Fibroblast of mammary gland (primary cell): ENCODE measurements at regions not wholly inside any gene's neighbourhood (a gene's known extent, or its start where the extent isn't known, plus 50 kb on each side); places are given as distances from the start of the nearest gene placed in this dataset.

Experiments
- DNase-seq: peaks from one replicate; pipeline ENCODE4 v3.0.0-alpha.2; 2010; ENCODE audit warnings: low read depth
- H3K4me3 ChIP-seq: 2 replicates; pipeline ENCODE4 v1.5.1; 2011; ENCODE audit warnings: low read depth, mild to moderate bottlenecking, low read length, moderate library complexity; ENCODE audit not compliant: control insufficient read depth
- CTCF ChIP-seq: conservative IDR thresholded peaks from 2 replicates; pipeline ENCODE4 v1.5.1; 2011; ENCODE audit warnings: low read depth, low read length, inconsistent platforms; ENCODE audit not compliant: control insufficient read depth, insufficient read depth

- TF ChIP-seq CTCF = no peak
- no peak for DNase-seq
- H3K4me3 ChIP-seq = no peak overlapping the region
Measured at GRCh38 chr9:90058182-90058763, 453.5 kb downstream of the GADD45G start.

DNA sequence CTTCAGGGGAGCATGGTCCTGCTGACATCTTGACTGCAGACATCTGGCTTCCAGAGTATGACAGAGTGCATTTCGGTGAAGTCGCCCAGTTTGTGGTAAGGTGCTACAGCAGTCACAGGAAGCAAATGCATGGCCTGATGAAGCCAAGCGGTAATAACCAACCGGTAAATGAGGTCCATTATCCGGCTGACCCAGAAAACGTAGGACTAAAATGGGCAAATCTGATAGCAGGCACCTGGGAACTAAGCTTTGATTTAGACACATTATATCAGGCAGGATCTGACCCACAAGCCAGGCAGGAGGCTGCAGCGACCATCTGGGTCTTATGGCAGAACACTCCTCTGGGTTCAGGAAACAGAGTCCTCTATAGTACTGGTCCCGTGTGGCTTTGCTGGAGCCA, 454.6 kb downstream of the GADD45G start:
- TF ChIP-seq CTCF = no peak
- no peak overlapping the region for H3K4me3 ChIP-seq
- DNase-seq = no peak

DNA sequence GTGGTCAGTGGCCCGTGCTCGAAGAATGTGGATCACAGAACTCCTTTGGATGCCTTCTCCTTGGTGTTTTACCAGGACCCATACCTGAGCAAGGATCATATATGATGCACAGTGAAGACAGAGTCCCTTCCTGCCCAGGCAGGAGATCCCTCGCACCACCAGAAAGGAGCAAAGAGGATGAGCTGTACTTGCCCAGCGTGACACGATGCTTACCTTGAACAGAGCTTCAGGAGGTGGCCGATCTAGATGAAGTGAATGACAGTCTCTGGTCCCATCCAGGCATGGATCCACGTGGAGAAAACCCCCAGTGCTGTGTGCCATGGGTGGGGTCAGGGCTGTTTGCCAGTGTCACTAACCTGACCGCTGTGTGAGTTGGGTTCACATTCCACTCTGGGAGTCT, 455.4 kb downstream of the GADD45G start:
- no peak overlapping the region for H3K4me3 ChIP-seq
- DNase-seq = no peak
- TF ChIP-seq CTCF = no peak

DNA sequence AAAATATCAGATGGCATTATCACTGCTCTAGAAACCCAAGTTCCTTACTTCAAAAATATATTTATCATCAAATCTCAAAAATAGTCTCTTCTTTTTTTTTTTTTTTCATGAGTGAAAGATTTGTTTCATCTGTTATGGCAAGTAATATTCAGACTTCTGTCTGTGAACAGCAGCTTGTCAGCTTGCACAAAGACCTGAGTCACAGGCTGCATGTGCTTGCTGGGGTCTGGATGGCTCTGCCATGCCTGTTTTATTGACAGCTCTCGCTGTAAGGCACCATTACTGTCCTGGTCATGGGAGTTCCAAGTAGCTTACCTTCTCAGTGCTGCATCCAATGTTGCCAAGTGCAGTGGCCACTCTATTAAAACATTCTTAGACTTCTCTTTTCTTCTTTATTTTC, 456.4 kb downstream of the GADD45G start:
- DNase-seq = no peak
- TF ChIP-seq CTCF = no peak
- no peak overlapping the region for H3K4me3 ChIP-seq

- no peak for TF ChIP-seq CTCF
- no peak for DNase-seq
- no peak overlapping the region for H3K4me3 ChIP-seq
Measured at GRCh38 chr9:90062982-90063381, 458.2 kb downstream of the GADD45G start.

DNA sequence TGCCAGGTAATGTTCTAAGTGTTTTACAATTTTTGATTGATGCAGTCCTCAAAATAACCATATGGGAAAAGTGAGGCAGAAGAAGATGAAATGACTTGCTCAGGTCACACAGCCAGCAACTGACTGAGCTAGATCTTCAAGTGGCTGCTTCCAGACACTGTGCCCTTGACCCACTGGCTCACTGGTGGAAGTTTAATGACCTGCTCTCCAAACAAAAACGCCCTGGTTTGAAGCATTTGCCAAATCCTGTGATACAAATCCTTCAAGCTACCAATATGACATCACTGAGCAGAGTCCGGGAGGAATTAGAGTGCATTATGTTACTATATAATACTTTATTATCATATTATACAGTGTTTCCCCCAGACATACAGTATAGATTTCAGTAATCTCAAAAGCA, 459.4 kb downstream of the GADD45G start:
- H3K4me3 ChIP-seq = no peak overlapping the region
- no peak for TF ChIP-seq CTCF
- DNase-seq = no peak

- DNase-seq = no peak
- no peak for TF ChIP-seq CTCF
- H3K4me3 ChIP-seq = no peak overlapping the region
Measured at GRCh38 chr9:90064971-90065370, 460.2 kb downstream of the GADD45G start.
